KMS-11 (cell line): ENCODE measurements at regions not wholly inside any gene's neighbourhood (a gene's known extent, or its start where the extent isn't known, plus 50 kb on each side); places are given as distances from the start of the nearest gene placed in this dataset.

Experiments used
- H2AFZ ChIP-seq: fragments of 200-600 bp; sonication (generic); 2 replicates; pipeline ENCODE4 v1.6.1; 2016; ENCODE audit warnings: antibody characterized with exemption, mixed run types, low read depth
- H3K27ac ChIP-seq: fragments of 200-600 bp; sonication (generic); 2 replicates; pipeline ENCODE4 v1.6.1; 2016; ENCODE audit warnings: mild to moderate bottlenecking, mixed run types
- H3K27me3 ChIP-seq: fragments of 200-600 bp; sonication (generic); 2 replicates; pipeline ENCODE4 v1.6.1; 2017; ENCODE audit warnings: mild to moderate bottlenecking, low read depth, mixed run types, moderate library complexity; ENCODE audit not compliant: insufficient read depth
- H3K36me3 ChIP-seq: fragments of 200-600 bp; sonication (generic); 2 replicates; pipeline ENCODE4 v1.6.1; 2017; ENCODE audit warnings: mild to moderate bottlenecking, mixed run types; ENCODE audit not compliant: insufficient read depth
- H3K4me1 ChIP-seq: fragments of 200-600 bp; sonication (generic); 2 replicates; pipeline ENCODE4 v1.6.1; 2016; ENCODE audit warnings: mild to moderate bottlenecking, low read depth, mixed run types; ENCODE audit not compliant: poor library complexity, severe bottlenecking
- H3K4me2 ChIP-seq: fragments of 200-600 bp; sonication (generic); 2 replicates; pipeline ENCODE4 v1.7.0; 2016; ENCODE audit warnings: mild to moderate bottlenecking, mixed run types
- H3K4me3 ChIP-seq: fragments of 200-600 bp; sonication (generic); IDR thresholded peaks from 2 replicates; pipeline ENCODE4 v1.6.1; 2017; ENCODE audit warnings: low read depth, low read length, mixed read lengths; ENCODE audit not compliant: insufficient read depth
- H3K79me2 ChIP-seq: fragments of 200-600 bp; sonication (generic); 2 replicates; pipeline ENCODE4 v1.6.1; 2016; ENCODE audit warnings: low read depth, mixed run types; ENCODE audit not compliant: insufficient read depth
- H3K9ac ChIP-seq: fragments of 200-600 bp; sonication (generic); 2 replicates; pipeline ENCODE4 v1.6.1; 2016; ENCODE audit warnings: mild to moderate bottlenecking, mixed run types
- H4K20me1 ChIP-seq: fragments of 200-600 bp; sonication (generic); 2 replicates; pipeline ENCODE4 v1.6.1; 2016; ENCODE audit warnings: mild to moderate bottlenecking, mixed run types; ENCODE audit not compliant: insufficient read depth
- CTCF ChIP-seq: fragments of 200-600 bp; sonication (generic); conservative IDR thresholded peaks from 2 replicates; pipeline ENCODE4 v1.6.1; 2017; ENCODE audit warnings: low read depth, mild to moderate bottlenecking, antibody characterized with exemption, low read length, moderate library complexity, mixed read lengths

- Histone ChIP-seq H3K4me1 (no peaks in the 10 kb centered on the region), H3K9ac (no peak overlapping the region), H2AFZ (no peak overlapping the region), H3K27ac (no peak overlapping the region), H4K20me1 (no peaks in the 10 kb centered on the region), H3K27me3 (no peaks in the 10 kb centered on the region), H3K79me2 (no peaks in the 10 kb centered on the region), H3K4me3 (no peak overlapping the region), H3K4me2 (no peak overlapping the region), H3K36me3 (no peaks in the 10 kb centered on the region)
- no peak for TF ChIP-seq CTCF
These were observed 140.7 kb upstream of the ZFP64 start for GRCh38 chr20:52332230-52332629.

- H3K4me2 ChIP-seq: no peak overlapping the region
- no peaks in the 10 kb centered on the region for H3K4me1 ChIP-seq
- H3K36me3 ChIP-seq: no peaks in the 10 kb centered on the region
- no peaks in the 10 kb centered on the region for H4K20me1 ChIP-seq
- no peak for TF ChIP-seq CTCF
- H3K27me3 ChIP-seq: no peaks in the 10 kb centered on the region
- H2AFZ ChIP-seq: no peak overlapping the region
- no peak overlapping the region for H3K9ac ChIP-seq
- no peaks in the 10 kb centered on the region for H3K79me2 ChIP-seq
- no peak overlapping the region for H3K27ac ChIP-seq
- no peak overlapping the region for H3K4me3 ChIP-seq
These were observed 140.1 kb upstream of the ZFP64 start for GRCh38 chr20:52331655-52332054.

GRCh38 chr20:52321396-52321795 is 129.8 kb upstream of the ZFP64 start:
- no peaks in the 10 kb centered on the region for H3K36me3 ChIP-seq
- no peak for TF ChIP-seq CTCF
- no peaks in the 10 kb centered on the region for H3K4me1 ChIP-seq
- H4K20me1 ChIP-seq: no peaks in the 10 kb centered on the region
- H3K4me3 ChIP-seq: no peak overlapping the region
- no peaks in the 10 kb centered on the region for H3K79me2 ChIP-seq
- H3K4me2 ChIP-seq: no peak overlapping the region
- no peak overlapping the region for H2AFZ ChIP-seq
- H3K27ac ChIP-seq: no peak overlapping the region
- no peak overlapping the region for H3K9ac ChIP-seq
- H3K27me3 ChIP-seq: no peaks in the 10 kb centered on the region

GRCh38 chr20:52318651-52319050 is 127.1 kb upstream of the ZFP64 start:
- Histone ChIP-seq H3K4me2 (no peak overlapping the region), H3K9ac (no peak overlapping the region), H3K4me3 (no peak overlapping the region), H3K27ac (no peak overlapping the region), H3K79me2 (no peaks in the 10 kb centered on the region), H4K20me1 (no peaks in the 10 kb centered on the region), H3K27me3 (no peaks in the 10 kb centered on the region), H2AFZ (no peak overlapping the region), H3K36me3 (no peaks in the 10 kb centered on the region), H3K4me1 (no peaks in the 10 kb centered on the region)
- TF ChIP-seq CTCF: no peak
